Prostate gland (tissue), 2 donors: ENCODE measurements at regions not wholly inside any gene's neighbourhood (a gene's known extent, or its start where the extent isn't known, plus 50 kb on each side); places are given as distances from the start of the nearest gene placed in this dataset.

Experiments
- POLR2A ChIP-seq: fragments of 450-650 bp; IDR thresholded peaks from one replicate; pipeline ENCODE4 v1.6.1; 2016; ENCODE audit warnings: antibody characterized with exemption, mild to moderate bottlenecking
- TF ChIP-seq, protein P1 (sequence below), 4 experiments: fragments of 200-600 bp in 2 of 4; fragments of 450-650 bp in 2 of 4; sonication (generic) in 2 of 4; IDR thresholded peaks; 1 replicate in 3 of 4; 2 replicates in 1 of 4; pipeline ENCODE4 v1.5.1; 2016 to 2019; ENCODE audit warnings: antibody characterized with exemption in 4 of 4, mild to moderate bottlenecking in 2 of 4, moderate library complexity in 2 of 4

DNA sequence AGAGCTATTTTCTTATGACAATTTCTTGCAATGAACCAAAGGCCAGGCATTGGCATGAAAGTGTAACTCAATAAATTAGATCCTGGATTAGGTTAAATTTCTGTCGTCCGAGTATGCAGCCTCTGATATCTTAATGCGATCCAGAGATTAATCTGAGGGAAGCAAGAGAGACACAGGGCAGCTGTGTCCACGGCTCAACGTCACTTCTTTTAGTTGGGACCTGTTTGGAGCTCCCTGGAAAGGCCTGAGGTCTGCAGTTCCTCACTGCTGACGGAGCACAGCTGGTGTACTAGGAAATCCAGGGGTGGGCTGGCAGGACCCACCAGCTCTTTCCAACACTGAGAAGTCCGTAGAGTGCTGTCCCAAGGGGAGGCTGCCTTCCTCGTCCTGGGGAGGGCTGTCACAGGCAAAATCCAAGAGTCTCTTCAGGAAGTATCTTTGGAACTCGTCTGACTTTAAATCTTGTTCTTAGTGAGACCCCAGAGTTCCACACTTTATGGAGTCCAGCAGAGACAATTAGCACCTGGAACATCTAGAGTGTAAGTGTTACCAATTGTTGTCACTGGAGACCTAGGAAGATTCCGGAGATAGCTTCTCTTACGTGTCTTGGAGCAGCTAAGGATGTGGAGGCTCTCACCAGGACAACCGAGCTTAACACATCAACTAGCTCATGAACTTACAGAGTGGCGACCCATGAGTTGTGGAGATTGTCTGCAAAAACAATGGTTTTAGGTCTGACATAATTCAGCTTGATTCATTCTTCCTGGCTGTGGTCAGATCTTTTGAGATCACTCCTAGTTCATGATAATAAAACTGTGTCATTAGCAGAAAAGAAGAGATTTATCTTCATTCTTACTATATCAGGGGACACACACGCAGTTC, 173.7 kb downstream of the ACKR3 start:
- TF ChIP-seq, protein P1, sequence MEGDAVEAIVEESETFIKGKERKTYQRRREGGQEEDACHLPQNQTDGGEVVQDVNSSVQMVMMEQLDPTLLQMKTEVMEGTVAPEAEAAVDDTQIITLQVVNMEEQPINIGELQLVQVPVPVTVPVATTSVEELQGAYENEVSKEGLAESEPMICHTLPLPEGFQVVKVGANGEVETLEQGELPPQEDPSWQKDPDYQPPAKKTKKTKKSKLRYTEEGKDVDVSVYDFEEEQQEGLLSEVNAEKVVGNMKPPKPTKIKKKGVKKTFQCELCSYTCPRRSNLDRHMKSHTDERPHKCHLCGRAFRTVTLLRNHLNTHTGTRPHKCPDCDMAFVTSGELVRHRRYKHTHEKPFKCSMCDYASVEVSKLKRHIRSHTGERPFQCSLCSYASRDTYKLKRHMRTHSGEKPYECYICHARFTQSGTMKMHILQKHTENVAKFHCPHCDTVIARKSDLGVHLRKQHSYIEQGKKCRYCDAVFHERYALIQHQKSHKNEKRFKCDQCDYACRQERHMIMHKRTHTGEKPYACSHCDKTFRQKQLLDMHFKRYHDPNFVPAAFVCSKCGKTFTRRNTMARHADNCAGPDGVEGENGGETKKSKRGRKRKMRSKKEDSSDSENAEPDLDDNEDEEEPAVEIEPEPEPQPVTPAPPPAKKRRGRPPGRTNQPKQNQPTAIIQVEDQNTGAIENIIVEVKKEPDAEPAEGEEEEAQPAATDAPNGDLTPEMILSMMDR (IDR thresholded peaks at IDR 0.05): no peak
- no peak for TF ChIP-seq POLR2A
